CD4-positive, alpha-beta T cell treated with Interleukin-17A for 1 hour (primary cell): ENCODE measurements at regions not wholly inside any gene's neighbourhood (a gene's known extent, or its start where the extent isn't known, plus 50 kb on each side); places are given as distances from the start of the nearest gene placed in this dataset.
"Not testable (repeated sequence)": the region's sequence is repeated elsewhere in the genome, so short reads cannot be mapped to it uniquely, and the experiment has no call there.

ENCODE experiments used
- DNase-seq: peaks from one replicate; pipeline ENCODE4 v3.0.0-alpha.2; 2020

DNA sequence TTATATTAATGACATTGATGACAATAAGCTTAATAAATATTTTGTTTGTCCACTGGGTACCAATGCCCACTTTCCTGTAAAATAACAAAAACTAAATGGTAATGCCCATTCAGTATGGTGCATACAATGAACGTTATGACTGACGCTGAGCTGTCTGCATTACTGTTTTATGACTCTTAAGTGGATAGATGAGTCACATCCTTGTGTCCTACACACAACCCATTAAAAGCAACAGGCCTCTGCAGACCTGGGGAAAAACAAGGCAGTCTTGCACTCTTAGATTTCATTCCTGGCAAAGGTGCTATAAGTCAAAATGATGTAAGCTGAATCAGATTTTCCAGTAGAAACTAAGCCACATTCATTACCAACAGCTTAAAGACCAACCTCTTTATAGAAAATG is 176.3 kb upstream of the TMEM45B start:
- DNase-seq, result no peak

DNA sequence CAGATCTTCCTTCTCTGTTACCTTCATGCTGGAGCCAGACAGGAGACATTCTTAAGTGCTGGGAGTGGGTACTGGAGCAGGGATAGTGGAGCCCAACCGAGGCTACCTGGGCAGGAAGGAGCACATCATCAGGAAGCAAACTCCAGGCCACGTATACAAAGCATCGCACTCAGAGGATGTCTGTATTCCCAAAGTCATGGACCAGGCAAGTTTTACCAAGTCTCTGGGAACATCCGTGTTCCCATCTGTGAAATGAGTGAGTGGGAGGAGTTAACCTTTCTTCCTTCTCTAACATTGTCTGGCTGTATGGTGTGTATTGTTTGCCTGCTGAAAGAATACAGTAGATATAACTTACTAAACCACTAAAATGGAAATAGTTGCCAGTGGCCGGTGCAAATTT is 175.0 kb upstream of the TMEM45B start:
- DNase-seq, result no peak

DNA sequence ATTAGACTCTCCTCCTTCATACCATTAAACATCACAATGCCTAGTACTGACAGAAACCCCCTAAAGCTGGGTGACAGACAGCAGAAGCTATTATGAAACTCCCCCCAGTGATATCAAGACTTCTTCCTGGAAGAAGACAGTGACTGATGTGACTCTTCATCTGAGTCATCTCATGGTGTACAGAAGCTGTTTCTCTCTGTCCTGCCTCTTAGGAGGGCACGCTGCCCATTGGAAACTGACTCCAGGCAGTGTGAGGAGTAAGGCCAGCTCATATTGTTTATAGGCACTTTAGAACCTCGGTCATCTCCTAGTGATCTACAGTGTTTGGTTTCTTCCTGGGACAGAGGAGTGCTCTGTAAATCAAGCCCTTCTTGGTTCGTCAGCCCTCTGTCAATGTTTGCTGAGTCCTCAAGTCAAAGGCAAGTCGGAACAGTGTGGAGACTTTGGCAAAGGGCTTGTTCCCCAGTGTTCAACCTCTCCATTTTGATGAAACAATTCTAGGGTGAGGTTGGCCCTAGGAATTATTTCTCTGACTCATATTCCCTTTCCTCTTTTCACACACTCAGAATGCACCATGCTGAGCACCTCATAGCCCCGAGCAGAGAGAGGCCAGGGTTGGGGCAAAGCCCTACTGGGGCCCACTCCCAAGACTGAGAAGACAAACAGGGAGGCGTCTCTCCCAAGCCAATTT is 172.5 kb upstream of the TMEM45B start:
- no peak for DNase-seq

DNA sequence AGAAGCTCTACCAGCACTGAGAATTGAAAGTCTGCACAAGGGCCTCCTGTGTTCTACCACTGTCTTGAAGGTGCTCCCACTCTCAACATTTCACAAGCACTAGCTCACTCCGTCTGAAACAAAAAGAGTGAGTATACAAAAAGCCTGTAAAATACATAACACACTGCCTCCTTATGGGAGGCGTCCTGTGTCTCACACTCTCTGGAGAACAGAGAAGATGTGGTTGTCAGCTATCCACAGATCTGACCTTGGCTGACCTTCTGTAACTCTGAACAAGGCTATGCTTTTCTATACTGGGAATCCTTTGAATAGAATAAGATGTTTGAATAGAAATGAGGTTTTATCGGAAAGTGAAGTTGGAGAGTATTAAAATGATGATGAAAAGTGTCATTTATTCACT is 171.3 kb upstream of the TMEM45B start:
- no peak for DNase-seq

DNA sequence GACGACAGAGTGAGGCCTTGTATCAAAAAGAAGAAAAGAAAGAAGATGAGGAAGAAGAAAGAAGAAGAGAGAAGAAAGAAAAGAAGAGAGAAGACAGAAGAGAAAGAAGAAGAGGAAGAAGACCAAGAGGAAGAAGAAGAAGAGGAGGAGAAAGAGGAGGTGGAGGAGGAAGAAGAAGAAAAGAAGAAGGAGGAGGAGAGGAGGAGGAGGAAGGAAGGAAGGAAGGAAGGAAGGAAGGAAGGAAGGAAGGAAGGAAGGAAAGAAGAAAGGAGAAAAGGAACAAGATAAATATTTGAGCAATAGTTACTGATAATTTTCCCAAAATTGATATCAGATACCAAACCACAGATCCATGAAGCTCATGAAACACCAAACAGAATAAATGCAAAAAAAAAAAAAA is 169.7 kb upstream of the TMEM45B start:
- DNase-seq, result no peak

DNA sequence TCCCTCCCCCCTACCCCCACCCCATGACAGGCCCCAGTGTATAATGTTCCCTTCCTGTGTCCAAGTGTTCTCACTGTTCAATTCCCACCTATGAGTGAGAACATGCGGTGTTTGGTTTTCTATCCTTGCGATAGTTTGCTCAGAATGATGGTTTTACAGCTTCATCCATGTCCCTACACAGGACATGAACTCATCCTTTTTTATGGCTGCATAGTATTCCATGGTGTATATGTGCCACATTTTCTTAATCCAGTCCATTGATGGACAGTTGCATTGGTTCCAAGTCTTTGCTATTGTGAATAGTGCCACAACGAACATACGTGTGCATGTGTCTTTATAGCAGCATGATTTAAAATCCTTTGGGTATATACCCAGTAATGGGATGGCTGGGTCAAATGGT is 165.6 kb upstream of the TMEM45B start:
- not testable (repeated sequence) for DNase-seq

DNA sequence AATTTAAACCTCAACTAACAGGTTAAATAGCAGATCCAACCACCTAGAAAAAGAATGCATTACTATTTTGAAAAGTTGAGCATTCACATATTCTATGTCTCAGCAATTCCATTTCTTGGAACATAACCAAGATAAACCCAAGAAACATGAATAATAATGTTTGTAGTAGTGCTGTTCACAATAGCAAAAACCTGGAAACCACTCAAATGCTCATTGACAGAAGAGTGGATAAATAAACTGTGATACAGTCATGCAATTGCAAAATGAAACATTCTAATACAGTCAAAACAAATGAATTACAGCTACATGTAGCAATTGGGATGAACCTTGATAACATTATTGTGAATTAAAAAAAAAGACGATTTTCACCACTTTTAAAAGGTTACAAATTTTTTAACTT is 162.8 kb upstream of the TMEM45B start:
- no peak for DNase-seq

DNA sequence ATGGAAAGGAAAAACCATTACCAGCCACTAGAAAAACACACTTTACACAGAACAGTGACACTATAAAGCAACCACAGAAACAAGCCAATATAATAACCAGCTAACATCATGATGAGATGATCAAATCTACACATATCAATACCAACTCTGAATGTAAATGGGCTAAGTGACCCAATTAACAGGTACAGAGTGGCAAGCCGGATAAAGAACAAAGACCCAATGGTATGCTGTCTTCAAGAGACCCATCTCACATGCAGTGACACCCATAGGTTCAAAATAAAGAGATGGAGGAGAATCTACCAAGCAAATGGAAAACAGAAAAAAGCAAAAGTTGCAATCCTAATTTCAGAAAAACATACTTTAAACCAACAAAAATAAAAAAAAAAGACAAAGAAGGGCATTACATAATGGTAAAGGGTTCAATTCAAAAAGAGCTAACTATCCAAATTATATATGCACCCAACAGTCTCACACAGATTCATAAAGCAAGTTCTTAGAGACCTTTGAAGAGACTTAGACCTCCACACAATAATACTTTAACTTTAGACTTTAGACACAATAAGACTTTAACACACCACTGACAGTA is 160.3 kb upstream of the TMEM45B start:
- no peak for DNase-seq

DNA sequence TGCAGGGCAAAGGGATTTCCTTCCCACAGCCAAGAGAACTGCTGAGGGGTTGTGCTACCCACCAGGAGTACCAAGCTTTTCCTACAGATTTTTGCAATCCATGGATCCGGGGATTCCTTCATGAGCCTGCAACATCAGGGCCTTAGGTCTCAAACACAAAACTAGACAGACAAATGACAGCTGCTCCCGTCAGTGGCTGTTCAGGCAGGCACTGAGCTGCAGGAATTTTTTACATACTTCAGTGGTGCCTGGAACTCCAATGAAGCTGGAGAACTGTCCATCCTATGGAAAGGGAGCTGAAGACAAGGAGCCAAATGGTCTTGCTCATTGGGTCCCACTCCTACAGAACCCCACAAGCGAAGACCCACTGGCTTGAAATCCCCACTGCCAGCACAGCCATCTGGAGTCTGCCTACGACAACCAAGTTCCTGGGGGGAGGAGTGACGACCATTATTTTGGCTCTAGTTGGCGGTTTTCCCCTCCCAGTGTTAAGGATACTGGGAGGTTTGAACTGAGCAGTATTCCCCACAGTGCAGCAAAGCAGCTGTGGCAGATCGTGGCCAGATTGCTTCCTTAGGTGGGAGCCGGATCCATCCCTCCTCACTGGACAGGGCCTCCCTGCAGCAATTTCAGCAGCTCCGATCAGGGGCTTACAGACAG is 157.7 kb upstream of the TMEM45B start:
- no peak for DNase-seq

DNA sequence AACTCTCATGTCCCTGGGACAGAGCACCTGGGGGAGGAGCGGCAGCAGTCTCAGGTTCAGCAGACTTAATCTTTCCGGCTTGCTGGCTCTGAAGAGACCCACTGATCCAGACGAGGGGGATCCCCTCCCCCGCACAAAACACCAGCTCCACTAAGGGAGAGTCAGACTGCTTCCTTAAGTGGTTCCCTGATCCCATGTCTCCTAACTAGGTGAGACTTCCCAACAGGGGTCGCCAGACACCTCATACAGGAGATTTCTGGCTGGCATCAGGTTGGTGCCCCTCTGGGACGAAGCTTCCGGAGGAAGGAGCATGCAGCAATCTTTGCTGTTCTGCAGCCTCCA is 157.2 kb upstream of the TMEM45B start:
- DNase-seq, result no peak

DNA sequence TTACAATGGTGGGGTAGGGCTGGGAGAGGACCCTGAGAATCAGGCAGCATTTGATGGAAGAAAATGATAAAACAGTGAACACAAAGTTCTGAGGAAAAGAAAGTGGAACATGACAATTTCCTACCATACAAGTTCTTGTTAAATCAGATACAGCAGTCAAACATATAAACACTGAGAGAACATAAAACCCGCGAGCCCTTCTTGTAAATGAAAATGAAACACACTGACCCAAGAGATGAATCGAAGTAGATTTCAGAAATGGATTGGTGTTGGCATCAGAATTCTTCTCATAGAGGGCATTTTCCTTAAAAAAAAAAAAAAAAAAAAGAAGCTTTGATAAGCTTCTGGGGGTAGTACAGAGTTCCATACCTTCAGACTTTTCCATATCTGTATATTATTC is 134.7 kb upstream of the TMEM45B start:
- DNase-seq, result no peak

DNA sequence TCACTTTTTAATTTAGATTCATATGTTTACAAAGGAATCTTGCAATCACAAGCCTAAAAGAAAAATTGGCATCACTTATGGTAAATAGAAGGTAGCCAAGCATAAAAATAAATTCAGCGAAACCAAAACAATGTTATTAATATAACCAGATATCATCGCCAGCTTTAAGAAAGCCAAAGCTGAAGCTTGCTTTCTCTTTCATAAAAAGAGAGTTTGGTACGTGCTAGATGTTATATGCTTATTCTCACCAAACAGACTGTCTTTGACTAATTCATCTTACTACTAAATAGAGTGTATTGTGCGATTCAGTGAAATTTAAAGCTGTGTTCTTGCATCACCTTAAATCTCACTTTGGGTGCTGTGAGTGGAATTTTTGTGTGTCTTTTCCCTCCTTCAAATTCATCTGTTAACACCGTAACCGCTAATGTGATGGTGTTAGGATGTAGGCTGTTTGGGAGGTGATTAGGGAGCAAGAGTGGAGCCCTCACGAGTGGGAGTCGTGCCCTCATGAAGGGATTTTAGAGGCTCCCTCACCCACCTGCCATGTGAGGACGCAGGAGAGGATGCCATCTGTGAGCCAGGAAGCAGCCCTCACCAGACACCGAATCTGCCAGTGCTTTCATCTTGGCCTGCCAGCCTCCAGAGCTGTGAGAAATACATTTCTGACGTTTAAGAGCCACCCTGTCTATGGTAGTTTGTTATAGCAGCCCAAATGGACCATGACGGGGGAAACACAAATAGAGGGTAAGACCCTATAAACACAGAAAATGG is 134.1 kb upstream of the TMEM45B start:
- no peak for DNase-seq

DNA sequence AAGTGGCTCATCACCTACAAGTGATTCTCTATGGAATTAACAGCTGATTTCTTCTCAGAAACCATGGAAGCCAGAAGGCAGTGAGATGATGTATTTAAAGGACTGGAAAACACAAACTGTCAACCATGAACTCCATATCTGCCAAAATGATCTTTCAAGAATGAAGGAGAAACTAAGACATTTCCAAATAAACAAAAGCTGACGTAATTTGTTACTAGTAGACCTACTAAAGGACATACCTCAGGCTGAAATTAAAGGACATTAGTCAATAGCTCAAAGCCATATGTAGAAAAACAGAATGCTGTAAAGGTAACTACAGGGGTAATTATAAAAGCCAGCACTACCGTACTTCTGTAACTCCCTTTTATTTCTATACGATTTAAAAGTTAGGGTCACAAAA is 129.4 kb upstream of the TMEM45B start:
- DNase-seq, result no peak

DNA sequence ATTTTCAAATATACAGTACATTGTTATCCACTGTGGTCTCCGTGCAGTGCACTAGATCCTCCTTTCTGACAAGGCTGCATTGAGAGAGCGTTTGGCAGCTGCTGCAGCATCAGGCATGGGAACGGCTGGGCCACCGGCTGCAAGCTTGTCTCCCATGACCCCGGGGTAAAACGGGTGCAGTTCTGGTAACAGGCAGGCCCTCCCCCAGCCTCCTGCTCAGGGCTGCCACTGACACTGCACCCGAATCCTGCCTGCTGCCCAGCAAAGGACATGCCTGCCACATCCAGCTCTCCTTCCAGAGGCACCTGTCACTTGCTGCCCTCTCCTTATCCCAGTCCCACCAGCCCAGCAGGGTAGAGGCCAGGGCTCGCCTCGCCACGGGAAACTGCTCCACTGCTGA is 124.5 kb upstream of the TMEM45B start:
- no peak for DNase-seq

DNA sequence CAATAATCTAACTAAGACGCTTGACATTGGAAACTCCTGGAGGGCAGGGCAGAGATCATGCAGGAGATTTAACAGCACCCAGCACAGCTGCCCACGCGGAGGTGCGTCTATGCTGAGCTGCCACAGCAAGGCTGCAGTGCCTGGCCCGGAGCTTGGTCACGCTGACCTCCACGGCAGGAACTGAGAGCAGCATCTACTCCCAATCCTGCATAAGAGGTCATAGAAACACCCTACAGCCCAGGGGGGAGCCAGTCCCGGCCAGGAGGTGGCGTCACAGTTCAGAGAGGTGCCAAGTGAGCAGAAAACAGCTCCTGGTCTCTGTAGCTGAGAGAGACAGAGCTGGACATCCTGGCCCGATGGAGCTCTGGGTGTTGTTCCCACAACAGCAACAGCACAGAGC is 121.1 kb upstream of the TMEM45B start:
- no peak for DNase-seq

DNA sequence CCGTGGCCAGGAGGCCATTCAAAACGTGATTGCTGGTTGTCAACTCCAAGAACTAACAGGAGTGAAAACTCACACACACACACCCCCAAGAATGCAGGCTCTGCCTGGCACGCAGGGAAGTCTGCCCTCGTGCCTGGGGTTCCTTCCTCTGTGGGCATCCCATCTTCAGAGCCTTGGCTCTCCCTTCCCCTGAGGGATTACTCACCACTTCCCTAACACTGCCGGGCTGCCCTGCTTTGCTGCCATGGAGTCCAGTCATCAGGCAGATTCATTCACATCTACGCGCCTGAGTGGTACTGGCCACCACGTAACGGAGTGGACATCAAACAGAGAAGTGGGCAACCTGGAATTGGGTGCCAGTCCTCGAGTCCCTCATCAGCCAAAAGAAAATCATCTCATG is 120.7 kb upstream of the TMEM45B start:
- DNase-seq, result no peak

DNA sequence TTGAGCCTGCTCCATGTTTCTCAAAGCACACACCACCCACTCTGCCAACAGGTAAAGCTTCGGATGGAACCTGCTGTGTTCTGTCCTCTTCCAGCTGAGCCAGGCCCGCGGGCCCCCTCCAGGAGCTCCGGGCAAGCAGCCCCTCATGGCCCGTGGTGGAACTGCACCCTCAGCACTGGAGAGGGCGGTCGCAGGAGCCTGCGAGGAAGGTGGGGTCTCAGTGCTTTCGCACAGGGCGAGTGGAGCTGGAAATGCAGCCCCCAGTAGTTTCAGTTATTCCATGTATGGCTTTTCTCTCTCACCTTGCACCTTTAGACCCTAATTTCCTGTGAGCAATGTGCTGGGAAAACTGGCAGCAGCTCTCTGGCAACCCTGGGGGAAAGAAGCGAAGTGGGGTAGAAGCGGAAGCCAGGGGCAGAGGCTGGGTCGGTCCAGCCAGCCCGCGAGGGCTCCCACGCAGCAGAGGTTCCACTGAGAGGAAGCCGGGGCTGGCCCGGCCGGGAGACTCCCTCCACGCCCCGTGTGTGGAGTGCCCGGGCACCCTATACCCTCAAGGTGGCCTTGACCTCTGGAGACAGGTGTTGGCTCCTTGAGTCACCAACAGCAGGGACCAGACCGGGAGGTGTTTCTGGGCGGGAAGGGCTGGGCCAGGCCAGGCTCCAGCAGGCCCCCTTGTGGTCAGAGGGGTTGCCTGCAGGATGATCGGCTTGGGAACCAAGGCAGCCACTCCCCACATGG is 119.9 kb upstream of the TMEM45B start:
- peak; percentile 57 for DNase-seq

DNA sequence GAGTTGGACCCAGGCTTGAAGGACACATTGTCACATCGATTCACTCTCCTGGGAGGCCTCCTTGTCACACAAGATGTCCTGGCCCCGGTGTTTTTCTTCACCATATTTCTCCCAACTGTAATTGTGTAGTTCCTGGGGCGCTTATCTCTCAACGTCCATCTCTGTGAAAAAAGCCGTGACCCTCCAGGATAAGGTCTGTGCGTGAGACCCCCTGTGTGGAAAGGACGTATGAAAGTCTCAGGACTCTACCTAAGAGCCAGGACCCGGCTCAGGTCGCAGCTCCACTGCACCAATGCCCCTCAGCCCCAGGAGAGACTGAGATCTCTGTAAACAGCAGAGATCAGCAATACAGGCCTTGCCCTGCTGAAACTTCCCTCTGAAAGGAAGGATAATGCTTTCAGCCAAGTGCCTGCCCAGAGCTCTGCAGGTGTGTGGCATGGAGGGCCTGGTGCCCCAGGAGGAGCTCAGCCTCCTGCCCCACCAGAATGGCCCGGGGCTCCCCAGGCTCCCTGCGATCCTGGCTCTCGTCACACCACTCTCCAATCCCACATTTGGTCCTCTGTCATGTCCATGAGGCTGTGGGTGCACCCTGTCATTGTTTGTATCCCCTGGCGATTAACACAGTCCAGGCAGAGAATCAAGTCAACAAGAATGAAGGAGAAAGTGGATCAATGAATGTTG is 119.2 kb upstream of the TMEM45B start:
- DNase-seq, result no peak

DNA sequence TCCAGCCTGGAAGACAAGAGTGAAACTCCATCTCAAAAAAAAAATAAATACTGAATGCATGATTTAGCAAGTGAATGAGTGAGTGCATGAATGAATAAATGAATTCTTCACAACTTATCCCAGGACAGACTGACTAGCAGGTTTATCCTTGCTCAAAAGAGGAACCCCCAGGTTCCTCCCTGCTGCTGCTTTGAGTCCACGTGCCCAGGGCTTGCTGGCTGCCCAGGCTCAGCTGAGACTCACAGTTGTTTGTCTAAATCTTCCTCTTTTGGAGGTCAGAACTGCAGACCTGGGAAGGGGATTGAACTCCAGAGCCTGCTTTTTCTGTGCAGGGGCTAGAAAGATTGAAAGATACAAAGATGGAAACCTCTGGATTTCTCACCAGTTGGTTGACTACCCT is 117.4 kb upstream of the TMEM45B start:
- no peak for DNase-seq

DNA sequence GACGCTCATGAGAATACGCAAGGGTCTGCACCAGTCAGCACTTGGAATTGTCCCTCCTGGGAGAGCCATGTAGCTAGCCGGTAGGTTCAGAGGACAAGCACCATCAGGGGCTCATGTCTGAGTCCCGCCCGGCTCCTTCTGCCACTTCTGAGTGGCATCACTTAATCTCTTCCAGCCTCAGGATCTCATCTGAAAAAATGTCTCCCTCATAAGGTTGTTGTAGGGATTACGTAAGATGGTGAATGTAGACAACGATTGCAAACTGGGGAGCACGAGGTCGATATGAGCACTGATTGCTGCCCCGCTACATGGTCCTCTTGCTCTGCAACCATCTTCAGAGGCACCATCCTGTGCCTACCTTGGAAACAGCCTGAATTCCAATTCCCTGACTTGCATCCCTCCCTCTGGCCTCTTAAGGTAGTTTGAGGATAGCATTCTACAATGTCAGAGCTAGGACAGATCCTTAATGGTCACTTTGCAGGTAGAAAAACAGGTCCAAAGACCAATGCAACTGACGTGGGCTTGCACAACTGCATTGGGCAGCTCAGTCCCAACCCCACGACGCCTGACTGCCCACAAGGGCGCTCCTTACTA is 115.8 kb upstream of the TMEM45B start:
- no peak for DNase-seq

DNA sequence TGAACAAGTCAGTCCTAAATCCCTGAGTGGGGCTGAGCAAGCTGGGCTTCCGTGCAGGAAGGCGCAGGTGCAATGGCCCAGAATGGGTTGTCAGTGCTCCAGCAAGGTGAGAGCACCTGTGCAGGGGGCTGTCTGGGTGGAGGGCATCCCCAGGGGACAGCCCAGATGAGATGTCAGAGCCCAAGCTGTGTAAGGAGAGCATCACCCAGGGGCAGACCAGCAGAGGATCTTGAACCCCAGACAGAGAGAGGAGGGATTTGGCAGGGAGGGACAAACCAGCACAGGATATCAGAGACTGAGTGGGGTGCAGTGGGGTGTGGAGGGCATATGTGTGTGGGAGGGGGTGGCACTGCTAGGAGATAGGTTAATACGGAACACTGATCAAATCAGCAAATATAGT is 114.9 kb upstream of the TMEM45B start:
- no peak for DNase-seq

DNA sequence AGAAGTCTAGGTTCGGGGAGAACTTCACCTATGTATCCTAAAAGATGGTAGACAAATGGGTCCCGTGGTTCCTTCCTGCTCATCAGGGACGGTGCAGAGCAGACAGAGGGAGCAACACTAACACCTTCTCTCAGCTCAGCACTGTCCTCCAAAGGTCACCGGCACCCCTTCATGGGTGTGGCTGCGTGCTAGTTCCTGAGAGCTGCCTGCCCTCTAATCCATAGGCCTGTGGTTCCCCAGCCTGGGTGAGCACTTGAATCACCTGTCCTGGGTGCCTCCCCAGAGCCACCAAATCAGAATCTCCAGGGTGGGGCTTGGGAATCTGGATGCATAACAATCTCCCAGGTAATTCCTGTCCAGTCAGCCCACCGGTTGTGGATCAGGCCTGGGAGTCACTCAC is 113.9 kb upstream of the TMEM45B start:
- no peak for DNase-seq
